ENCODE measurements at regions not wholly inside any gene's neighbourhood (a gene's known extent, or its start where the extent isn't known, plus 50 kb on each side); places are given as distances from the start of the nearest gene placed in this dataset.

- WGBS (ENCODE audit: missing lambda C conversion rate): 50% methylated on average over 2 of the region's 2 CpGs
- CTCF ChIA-PET: no interaction called here
- POLR2A ChIA-PET: no interaction called here
- no peak for DNase-seq (ENCODE audit: low read depth in 1 of 2, low spot score in 1 of 2)
- Histone ChIP-seq H3K27ac (no peak overlapping the region), H3K4me1 (no peaks in the 10 kb centered on the region), H3K9me3 (no peaks in the 10 kb centered on the region), H3K4me3 (no peak overlapping the region), H3K4me2 (no peak overlapping the region)
- no peak for FAIRE-seq
- TF ChIP-seq JUNB (IDR thresholded peaks at IDR 0.05) (no peak), RNF2 (IDR thresholded peaks at IDR 0.05; ENCODE audit: borderline replicate concordance, low read depth) (no peak), CEBPB (IDR thresholded peaks at IDR 0.05) (no peak), HEYL (CRISPR knock-in tag; IDR thresholded peaks at IDR 0.05) (no peak), FOSL2 (IDR thresholded peaks at IDR 0.05) (no peak), FOSL2 (CRISPR knock-in tag; IDR thresholded peaks at IDR 0.05) (no peak), SREBF2 (IDR thresholded peaks at IDR 0.05) (no peak)
- no peak for ATAC-seq
Measured at GRCh38 chr6:90707246-90707645, 120.4 kb upstream of the MAP3K7 start.

GRCh38 chr6:90703336-90703735 is 116.5 kb upstream of the MAP3K7 start:
- 0% methylated on average over 7 of the region's 7 CpGs for WGBS (ENCODE audit: missing lambda C conversion rate)
- H3K4me2 ChIP-seq: no peak overlapping the region
- no peak overlapping the region for H3K27ac ChIP-seq
- FAIRE-seq (no peak), DNase-seq (ENCODE audit: low read depth in 1 of 2, low spot score in 1 of 2) (no peak), ATAC-seq (no peak)
- TF ChIP-seq MAX (IDR thresholded peaks at IDR 0.05) (no peak), RFX5 (IDR thresholded peaks at IDR 0.05) (no peak), NPAS2 (CRISPR knock-in tag; IDR thresholded peaks at IDR 0.05; ENCODE audit: borderline replicate concordance) (no peak), SREBF2 (IDR thresholded peaks at IDR 0.05) (no peak), CEBPB (IDR thresholded peaks at IDR 0.05) (no peak), POLR2AphosphoS2 (conservative IDR thresholded peaks at IDR 0.05; ENCODE audit: low read length) (no peak), MAZ (IDR thresholded peaks at IDR 0.05; ENCODE audit: borderline replicate concordance, low read depth, low read length) (no peak), KDM5A (IDR thresholded peaks at IDR 0.05) (no peak), CBX2 (IDR thresholded peaks at IDR 0.05; ENCODE audit: borderline replicate concordance, low read depth) (no peak), MYC (IDR thresholded peaks at IDR 0.05; ENCODE audit: borderline replicate concordance, low read length) (no peak), JUN (IDR thresholded peaks at IDR 0.05) (no peak), KDM1A (IDR thresholded peaks at IDR 0.05; ENCODE audit: low read depth) (no peak), EP300 (IDR thresholded peaks at IDR 0.05) (no peak), CHD2 (IDR thresholded peaks at IDR 0.05; ENCODE audit: low read length, partially characterized antibody) (no peak), BHLHE40 (IDR thresholded peaks at IDR 0.05; ENCODE audit: low read depth, low read length) (no peak), CTCF (IDR thresholded peaks at IDR 0.05) (no peak)
- no peaks in the 10 kb centered on the region for H3K9me3 ChIP-seq
- ChIA-PET CTCF (no interaction called here), POLR2A (no interaction called here)
- H3K4me1 ChIP-seq: no peaks in the 10 kb centered on the region
- H3K4me3 ChIP-seq: no peak overlapping the region

GRCh38 chr6:90701926-90702325 is 115.1 kb upstream of the MAP3K7 start:
- ATAC-seq (no peak), DNase-seq (ENCODE audit: low read depth in 1 of 2, low spot score in 1 of 2) (no peak), FAIRE-seq (no peak)
- Histone ChIP-seq H3K9me3 (no peaks in the 10 kb centered on the region), H3K27ac (no peak overlapping the region), H3K4me3 (no peak overlapping the region), H3K4me1 (no peaks in the 10 kb centered on the region), H3K4me2 (no peak overlapping the region)
- TF ChIP-seq KDM5A (IDR thresholded peaks at IDR 0.05) (no peak), ZC3H11A (IDR thresholded peaks at IDR 0.05) (no peak), RCOR1 (IDR thresholded peaks at IDR 0.05; ENCODE audit: low read depth, low read length) (no peak), USF2 (IDR thresholded peaks at IDR 0.05) (no peak), MAZ (IDR thresholded peaks at IDR 0.05; ENCODE audit: borderline replicate concordance, low read depth, low read length) (no peak), BCL3 (IDR thresholded peaks at IDR 0.05) (no peak), SMC3 (IDR thresholded peaks at IDR 0.05) (no peak), ZFP36 (IDR thresholded peaks at IDR 0.05; ENCODE audit: borderline replicate concordance, partially characterized antibody) (no peak), PBX3 (IDR thresholded peaks at IDR 0.05) (no peak)
- ChIA-PET CTCF (no interaction called here), POLR2A (no interaction called here)
- 0% methylated on average over 1 of the region's 1 CpG for WGBS (ENCODE audit: missing lambda C conversion rate)
